Loucy (cell line): ENCODE measurements at regions not wholly inside any gene's neighbourhood (a gene's known extent, or its start where the extent isn't known, plus 50 kb on each side); places are given as distances from the start of the nearest gene placed in this dataset.

Experiments
- H2AFZ ChIP-seq: fragments of 200-600 bp; sonication (generic); 2 replicates; pipeline ENCODE4 v1.6.0; 2016; ENCODE audit warnings: antibody characterized with exemption, mild to moderate bottlenecking, low read length, moderate library complexity
- H3F3A ChIP-seq: fragments of 200-600 bp; 2 replicates; pipeline ENCODE4 v1.6.0; 2016; ENCODE audit warnings: antibody characterized with exemption, low read depth, mild to moderate bottlenecking
- H3K27me3 ChIP-seq: fragments of 200-600 bp; sonication (generic); 2 replicates; pipeline ENCODE4 v1.6.1; 2014; ENCODE audit warnings: low read length, mild to moderate bottlenecking; ENCODE audit not compliant: insufficient read depth, poor library complexity, severe bottlenecking
- H3K36me3 ChIP-seq: fragments of 200-600 bp; sonication (generic); 2 replicates; pipeline ENCODE4 v1.6.1; 2016; ENCODE audit warnings: low read length; ENCODE audit not compliant: insufficient read depth
- H3K4me1 ChIP-seq: fragments of 200-600 bp; sonication (generic); 2 replicates; pipeline ENCODE4 v1.5.1; 2014; ENCODE audit warnings: low read length, mild to moderate bottlenecking; ENCODE audit not compliant: insufficient read depth, poor library complexity, severe bottlenecking
- H3K4me2 ChIP-seq: fragments of 200-600 bp; sonication (generic); 2 replicates; pipeline ENCODE4 v1.6.0; 2014; ENCODE audit warnings: antibody characterized with exemption, low read length, low read depth, mild to moderate bottlenecking; ENCODE audit not compliant: poor library complexity, severe bottlenecking
- H3K4me3 ChIP-seq: fragments of 200-600 bp; sonication (generic); 2 replicates; pipeline ENCODE4 v1.5.1; 2014; ENCODE audit warnings: low read length, mild to moderate bottlenecking, mixed read lengths; ENCODE audit not compliant: poor library complexity, severe bottlenecking
- H3K79me2 ChIP-seq: fragments of 200-600 bp; sonication (generic); 2 replicates; pipeline ENCODE4 v1.6.1; 2014; ENCODE audit warnings: low read length; ENCODE audit not compliant: insufficient read depth
- H3K9ac ChIP-seq: fragments of 200-600 bp; sonication (generic); 2 replicates; pipeline ENCODE4 v1.6.0; 2014; ENCODE audit warnings: mild to moderate bottlenecking, low read depth, low read length, moderate library complexity; ENCODE audit not compliant: poor library complexity, severe bottlenecking
- H3K9me2 ChIP-seq: fragments of 200-600 bp; sonication (generic); replicated peaks from 2 replicates; pipeline ENCODE4 v1.6.1; 2016; ENCODE audit warnings: low read depth, low read length, mixed read lengths
- H3K9me3 ChIP-seq: fragments of 200-600 bp; sonication (generic); 2 replicates; pipeline ENCODE4 v1.6.1; 2014; ENCODE audit warnings: mild to moderate bottlenecking, antibody characterized with exemption, low read length, low read depth; ENCODE audit not compliant: insufficient read depth
- H4K20me1 ChIP-seq: fragments of 200-600 bp; sonication (generic); 2 replicates; pipeline ENCODE4 v1.6.0; 2014; ENCODE audit warnings: antibody characterized with exemption, low read length, mild to moderate bottlenecking; ENCODE audit not compliant: insufficient read depth, poor library complexity, severe bottlenecking
- CTCF ChIP-seq: fragments of 200-600 bp; sonication (generic); conservative IDR thresholded peaks from 2 replicates; pipeline ENCODE4 v1.5.1; 2014; ENCODE audit warnings: mild to moderate bottlenecking, antibody characterized with exemption, low read length
- EZH2phosphoT487 ChIP-seq: fragments of 200-600 bp; IDR thresholded peaks from 2 replicates; pipeline ENCODE4 v1.6.1; 2018; ENCODE audit warnings: antibody characterized with exemption, mild to moderate bottlenecking, moderate library complexity, borderline replicate concordance

- Histone ChIP-seq H3K79me2 (no peaks in the 10 kb centered on the region), H3K4me3 (no peak overlapping the region), H2AFZ (no peak overlapping the region), H4K20me1 (no peaks in the 10 kb centered on the region), H3K9ac (no peak overlapping the region), H3K9me3 (no peaks in the 10 kb centered on the region), H3K36me3 (no peaks in the 10 kb centered on the region), H3K27me3 (no peaks in the 10 kb centered on the region), H3K4me1 (peaks cover 12% of the 10 kb centered on the region), H3K4me2 (no peak overlapping the region), H3F3A (no peaks in the 10 kb centered on the region), H3K9me2 (no peaks in the 10 kb centered on the region)
- TF ChIP-seq EZH2phosphoT487 (no peak), CTCF (no peak)
These were observed 107.8 kb upstream of the CCN2 start for GRCh38 chr6:132058975-132059374.

- Histone ChIP-seq H3F3A (no peaks in the 10 kb centered on the region), H3K9ac (no peak overlapping the region), H2AFZ (no peak overlapping the region), H3K4me2 (no peak overlapping the region), H3K4me1 (no peaks in the 10 kb centered on the region), H3K9me3 (no peaks in the 10 kb centered on the region), H3K9me2 (no peaks in the 10 kb centered on the region), H3K36me3 (no peaks in the 10 kb centered on the region), H3K27me3 (no peaks in the 10 kb centered on the region), H3K4me3 (no peak overlapping the region), H3K79me2 (no peaks in the 10 kb centered on the region), H4K20me1 (no peaks in the 10 kb centered on the region)
- TF ChIP-seq EZH2phosphoT487, result no peak
- TF ChIP-seq CTCF, result no peak
These were observed 103.4 kb upstream of the CCN2 start for GRCh38 chr6:132054525-132054924.

GRCh38 chr6:132053511-132053910 lies 102.3 kb upstream of the CCN2 start:
- Histone ChIP-seq H4K20me1 (no peaks in the 10 kb centered on the region), H3K36me3 (no peaks in the 10 kb centered on the region), H3K4me2 (no peak overlapping the region), H3K9me3 (no peaks in the 10 kb centered on the region), H3K9me2 (no peaks in the 10 kb centered on the region), H3F3A (no peaks in the 10 kb centered on the region), H3K4me3 (no peak overlapping the region), H3K27me3 (no peaks in the 10 kb centered on the region), H2AFZ (no peak overlapping the region), H3K79me2 (no peaks in the 10 kb centered on the region), H3K9ac (no peak overlapping the region), H3K4me1 (no peaks in the 10 kb centered on the region)
- TF ChIP-seq EZH2phosphoT487, result no peak
- TF ChIP-seq CTCF, result no peak
